Esophagus muscularis mucosa (tissue), 4 donors: ENCODE measurements at regions not wholly inside any gene's neighbourhood (a gene's known extent, or its start where the extent isn't known, plus 50 kb on each side); places are given as distances from the start of the nearest gene placed in this dataset.

Source experiments
- DNase-seq: peaks from one replicate; pipeline ENCODE4 v3.0.0-alpha.2; 2017; ENCODE audit errors: extremely low spot score
- H3K27ac ChIP-seq, 4 donors: fragments of 200-600 bp; sonication (generic); replicated peaks in 1 of 4; 1 replicate in 3 of 4; 2 replicates in 1 of 4; pipeline ENCODE4 v1.5.1; 2016 to 2019; ENCODE audit warnings: mild to moderate bottlenecking in 1 of 4
- H3K27me3 ChIP-seq, 4 donors: fragments of 200-600 bp; sonication (generic); one replicate each; pipeline versions ENCODE4 v1.5.1 to v1.6.0; 2016 to 2019
- H3K36me3 ChIP-seq, 4 donors: fragments of 200-600 bp; sonication (generic); one replicate each; pipeline ENCODE4 v1.5.1; 2016 to 2019
- H3K4me1 ChIP-seq, 4 donors: fragments of 200-600 bp; sonication (generic); one replicate each; pipeline ENCODE4 v1.5.1; 2016 to 2019
- H3K4me3 ChIP-seq, 4 donors: fragments of 200-600 bp; sonication (generic); 1 replicate in 2 of 4; 2 replicates in 2 of 4; pipeline ENCODE4 v1.5.1; 2016 to 2019; ENCODE audit warnings: mild to moderate bottlenecking in 4 of 4, moderate library complexity in 1 of 4
- H3K9me3 ChIP-seq, 4 donors: fragments of 200-600 bp; sonication (generic); 1 replicate in 3 of 4; 2 replicates in 1 of 4; pipeline ENCODE4 v1.5.1; 2016 to 2019
- EP300 ChIP-seq: sonication (generic); formaldehyde crosslinking; IDR thresholded peaks from one replicate; pipeline ENCODE4 v1.6.1; 2017; ENCODE audit warnings: antibody characterized with exemption
- POLR2A ChIP-seq: fragments of 450-650 bp; IDR thresholded peaks from one replicate; pipeline ENCODE4 v1.6.1; 2017; ENCODE audit warnings: antibody characterized with exemption, moderate library complexity, mild to moderate bottlenecking, low read depth
- POLR2AphosphoS5 ChIP-seq, 2 donors: sonication (generic); formaldehyde crosslinking; IDR thresholded peaks; one replicate each; pipeline ENCODE4 v1.6.1; 2017; ENCODE audit warnings: antibody characterized with exemption in 2 of 2
- WGBS: methylation state at CpG from one replicate; pipeline ENCODE4 v1.1.5; 2018; 5-methylcytosine and 5-hydroxymethylcytosine counted together
- intact Hi-C: fragments of 100-400 bp; cut with DNase I; formaldehyde crosslinking; loops from one replicate; pipeline ENCODE4 v1.15.1; 2023
- TF ChIP-seq, protein P1 (sequence below), 3 experiments: fragments of 200-600 bp in 2 of 3; fragments of 450-650 bp in 1 of 3; sonication (generic) in 2 of 3; IDR thresholded peaks; one replicate each; pipeline ENCODE4 v1.5.1; 2017 to 2019; ENCODE audit warnings: antibody characterized with exemption in 3 of 3, mild to moderate bottlenecking in 2 of 3, moderate library complexity in 1 of 3

DNA sequence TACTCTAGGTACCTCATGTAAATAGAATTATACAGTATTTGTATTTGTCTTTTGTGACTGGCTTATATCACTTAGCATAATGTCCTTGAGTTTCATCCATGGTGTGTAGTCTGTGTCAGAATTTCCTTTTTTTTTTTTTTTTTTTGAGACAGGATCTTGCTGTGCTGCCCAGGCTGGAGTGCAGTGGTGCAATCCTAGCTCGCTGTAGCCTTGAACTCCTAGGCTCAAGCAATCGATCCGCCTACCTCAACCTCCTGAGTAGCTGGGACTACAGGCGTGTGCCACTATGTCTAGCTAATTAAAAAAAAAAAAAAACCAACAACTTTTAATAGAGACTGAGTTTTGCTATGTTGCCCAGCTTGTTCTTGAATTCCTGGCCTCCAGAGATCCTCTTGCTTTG is 89.8 kb upstream of the PODXL start:
- no peak for DNase-seq
- WGBS = 92% methylated on average over 4 of the region's 4 CpGs
- Histone ChIP-seq H3K9me3 (no peaks in the 10 kb centered on the region), H3K4me1 (peaks cover 0 to 5% (median 4%) of the 10 kb centered on the region in 4 donors), H3K4me3 (no peak overlapping the region), H3K36me3 (no peaks in the 10 kb centered on the region), H3K27me3 (no peaks in the 10 kb centered on the region), H3K27ac (no peak overlapping the region)
- intact Hi-C loops = no loop called here
- TF ChIP-seq POLR2A = no peak
- TF ChIP-seq EP300 = no peak
- TF ChIP-seq, protein P1, sequence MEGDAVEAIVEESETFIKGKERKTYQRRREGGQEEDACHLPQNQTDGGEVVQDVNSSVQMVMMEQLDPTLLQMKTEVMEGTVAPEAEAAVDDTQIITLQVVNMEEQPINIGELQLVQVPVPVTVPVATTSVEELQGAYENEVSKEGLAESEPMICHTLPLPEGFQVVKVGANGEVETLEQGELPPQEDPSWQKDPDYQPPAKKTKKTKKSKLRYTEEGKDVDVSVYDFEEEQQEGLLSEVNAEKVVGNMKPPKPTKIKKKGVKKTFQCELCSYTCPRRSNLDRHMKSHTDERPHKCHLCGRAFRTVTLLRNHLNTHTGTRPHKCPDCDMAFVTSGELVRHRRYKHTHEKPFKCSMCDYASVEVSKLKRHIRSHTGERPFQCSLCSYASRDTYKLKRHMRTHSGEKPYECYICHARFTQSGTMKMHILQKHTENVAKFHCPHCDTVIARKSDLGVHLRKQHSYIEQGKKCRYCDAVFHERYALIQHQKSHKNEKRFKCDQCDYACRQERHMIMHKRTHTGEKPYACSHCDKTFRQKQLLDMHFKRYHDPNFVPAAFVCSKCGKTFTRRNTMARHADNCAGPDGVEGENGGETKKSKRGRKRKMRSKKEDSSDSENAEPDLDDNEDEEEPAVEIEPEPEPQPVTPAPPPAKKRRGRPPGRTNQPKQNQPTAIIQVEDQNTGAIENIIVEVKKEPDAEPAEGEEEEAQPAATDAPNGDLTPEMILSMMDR (IDR thresholded peaks at IDR 0.05) = no peak
- no peak for TF ChIP-seq POLR2AphosphoS5 (IDR thresholded peaks at IDR 0.05)

DNA sequence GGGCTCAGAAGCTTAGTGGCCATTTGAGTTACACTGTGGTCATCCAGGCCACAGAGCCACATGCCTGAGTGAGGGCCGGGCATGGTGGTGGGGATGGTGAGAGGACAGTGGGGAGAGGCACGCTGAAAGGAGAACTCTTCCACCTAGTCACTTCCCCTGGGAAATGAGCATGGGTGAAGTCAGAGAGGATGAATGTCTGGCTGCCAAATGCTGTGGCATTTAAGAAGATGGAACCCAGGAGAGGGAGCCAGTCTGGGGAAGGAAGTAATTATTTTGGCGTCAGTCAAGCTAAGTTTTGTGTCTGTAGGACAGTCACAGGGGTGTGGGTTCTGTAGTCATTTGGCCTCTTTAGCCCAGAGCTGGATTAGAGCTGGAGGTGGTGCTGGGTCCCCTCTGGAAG is 86.0 kb upstream of the PODXL start:
- 63% methylated on average over 3 of the region's 3 CpGs for WGBS
- intact Hi-C loops = no loop called here

DNA sequence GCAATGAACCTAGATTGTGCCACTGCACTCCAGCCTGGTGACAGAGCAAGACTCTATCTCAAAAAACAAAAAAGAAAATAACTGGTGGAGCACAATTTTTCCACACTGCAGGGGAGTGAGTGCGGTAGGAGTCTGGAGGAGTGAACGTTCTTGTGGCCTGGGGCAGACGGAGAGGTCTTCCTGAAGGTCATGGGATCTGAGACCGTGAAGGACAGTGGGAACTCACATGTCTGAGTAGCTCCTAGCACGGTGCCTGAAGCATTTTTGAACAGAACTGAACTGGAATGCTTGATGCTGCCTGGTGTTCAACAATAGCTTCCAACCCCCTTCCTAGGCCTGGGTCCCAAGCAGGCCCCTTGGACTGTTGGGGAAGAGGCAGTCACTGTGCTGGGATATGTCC is 84.3 kb upstream of the PODXL start:
- H3K27ac ChIP-seq = no peak overlapping the region
- intact Hi-C loops = no loop called here
- TF ChIP-seq, protein P1 (IDR thresholded peaks at IDR 0.05) = no peak
- TF ChIP-seq POLR2AphosphoS5 (IDR thresholded peaks at IDR 0.05) (no peak), POLR2A (no peak), EP300 (no peak)
- no peaks in the 10 kb centered on the region for H3K36me3 ChIP-seq
- H3K27me3 ChIP-seq = no peaks in the 10 kb centered on the region
- DNase-seq = no peak
- H3K9me3 ChIP-seq = no peaks in the 10 kb centered on the region
- WGBS = 88% methylated on average over 5 of the region's 5 CpGs
- no peak overlapping the region for H3K4me3 ChIP-seq
- H3K4me1 ChIP-seq = no peaks in the 10 kb centered on the region

More for the DNA sequence above, 86.0 kb upstream of the PODXL start:
- Histone ChIP-seq H3K9me3 (no peaks in the 10 kb centered on the region), H3K36me3 (no peaks in the 10 kb centered on the region), H3K4me1 (no peaks in the 10 kb centered on the region), H3K27ac (no peak overlapping the region), H3K4me3 (no peak overlapping the region), H3K27me3 (no peaks in the 10 kb centered on the region)
- TF ChIP-seq, protein P1 (IDR thresholded peaks at IDR 0.05) = no peak
- TF ChIP-seq POLR2A (no peak), EP300 (no peak)
- no peak for DNase-seq

DNA sequence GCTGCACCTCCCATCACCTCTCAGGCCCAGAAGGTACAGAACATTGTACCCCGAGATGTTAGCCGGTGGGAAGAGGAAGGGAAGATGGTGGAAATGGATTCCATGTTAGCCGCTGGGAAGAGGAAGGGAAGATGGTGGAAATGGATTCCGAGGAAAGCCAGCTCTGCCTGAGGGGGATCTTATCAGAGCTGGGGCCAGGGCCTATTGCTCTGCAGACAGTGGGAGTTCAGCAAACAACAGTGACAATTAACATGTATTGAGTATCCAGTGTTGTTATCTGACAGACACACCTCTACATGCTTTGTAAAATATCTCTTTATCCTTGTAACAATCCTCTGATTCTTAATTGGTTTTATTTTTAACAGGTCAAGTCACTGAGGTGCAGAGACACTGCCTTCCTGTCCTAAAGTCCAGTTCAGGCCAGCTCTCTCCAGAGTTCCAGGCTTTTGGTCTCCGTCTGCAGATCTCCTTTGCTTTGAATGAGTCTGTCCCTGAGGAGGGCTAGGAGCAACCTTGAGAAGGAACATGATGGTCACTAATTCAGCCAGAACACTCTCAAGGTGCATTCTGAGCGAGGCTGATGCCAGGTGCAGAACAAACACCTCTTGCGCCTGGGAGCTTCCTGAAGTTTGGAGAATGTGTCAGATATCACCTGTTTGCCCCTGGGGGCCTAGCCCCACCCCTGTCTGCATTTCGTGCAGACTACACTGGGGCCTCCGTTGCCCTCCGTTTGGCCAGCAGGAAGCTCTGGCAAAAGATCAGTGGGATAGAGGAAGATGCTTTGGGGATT is 82.4 kb upstream of the PODXL start:
- no peak for DNase-seq
- Histone ChIP-seq H3K27ac (no peak overlapping the region), H3K36me3 (no peaks in the 10 kb centered on the region), H3K27me3 (no peaks in the 10 kb centered on the region), H3K4me3 (no peak overlapping the region), H3K9me3 (no peaks in the 10 kb centered on the region), H3K4me1 (peaks cover 0 to 6% (median 0%) of the 10 kb centered on the region in 4 donors)
- WGBS = 75% methylated on average over 10 of the region's 10 CpGs
- intact Hi-C loops = no loop called here
- TF ChIP-seq EP300 (no peak), POLR2AphosphoS5 (IDR thresholded peaks at IDR 0.05) (no peak), POLR2A (no peak)
- TF ChIP-seq, protein P1 (IDR thresholded peaks at IDR 0.05) = no peak

DNA sequence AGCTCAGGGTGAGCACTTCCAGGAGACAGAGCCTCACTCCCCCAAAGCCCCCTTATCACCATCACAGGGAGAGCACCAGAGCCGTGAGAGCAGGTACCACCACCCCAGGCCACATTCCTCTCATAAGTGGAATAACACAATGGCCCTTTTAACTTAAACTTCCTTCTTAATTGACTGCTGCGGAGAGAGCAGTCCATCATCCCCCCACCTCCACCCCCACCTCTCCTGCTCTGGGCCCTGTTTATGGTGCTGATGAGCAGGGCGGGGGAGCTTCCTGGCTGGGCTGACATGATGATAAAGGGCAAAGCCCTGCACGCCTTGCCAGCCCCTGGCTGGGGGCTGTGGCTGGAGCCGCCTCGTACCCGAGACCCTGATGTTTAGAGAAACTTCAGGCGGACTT is 81.4 kb upstream of the PODXL start:
- H3K4me3 ChIP-seq = no peak overlapping the region
- peaks cover 0 to 6% (median 0%) of the 10 kb centered on the region in 4 donors for H3K4me1 ChIP-seq
- H3K36me3 ChIP-seq = no peaks in the 10 kb centered on the region
- H3K9me3 ChIP-seq = no peaks in the 10 kb centered on the region
- no peak overlapping the region for H3K27ac ChIP-seq
- intact Hi-C loops = no loop called here
- WGBS = 73% methylated on average over 8 of the region's 8 CpGs
- TF ChIP-seq, protein P1 (IDR thresholded peaks at IDR 0.05) = no peak
- TF ChIP-seq EP300 (no peak), POLR2A (no peak), POLR2AphosphoS5 (IDR thresholded peaks at IDR 0.05) (no peak)
- no peaks in the 10 kb centered on the region for H3K27me3 ChIP-seq
- no peak for DNase-seq
